ENCODE measurements at regions not wholly inside any gene's neighbourhood (a gene's known extent, or its start where the extent isn't known, plus 50 kb on each side); places are given as distances from the start of the nearest gene placed in this dataset.

- DNase-seq: no peak
Measured at GRCh38 chr3:168495932-168496331, 400.2 kb upstream of the GOLIM4 start.

GRCh38 chr3:168495270-168495669 lies 399.5 kb upstream of the GOLIM4 start:
- DNase-seq: no peak

- DNase-seq: no peak
Measured at GRCh38 chr3:168493412-168494205, 397.9 kb upstream of the GOLIM4 start.

GRCh38 chr3:168490981-168491380 lies 395.3 kb upstream of the GOLIM4 start:
- no peak for DNase-seq

GRCh38 chr3:168489301-168489700 lies 393.6 kb upstream of the GOLIM4 start:
- DNase-seq: no peak

GRCh38 chr3:168485936-168486335 lies 390.2 kb upstream of the GOLIM4 start:
- no peak for DNase-seq

GRCh38 chr3:168476360-168476980 lies 380.7 kb upstream of the GOLIM4 start:
- no peak for DNase-seq

- DNase-seq: no peak
Measured at GRCh38 chr3:168475704-168476103, 380.0 kb upstream of the GOLIM4 start.

GRCh38 chr3:168473334-168473890 lies 377.7 kb upstream of the GOLIM4 start:
- no peak for DNase-seq

- DNase-seq: no peak
Measured at GRCh38 chr3:168472783-168473182, 377.1 kb upstream of the GOLIM4 start.

GRCh38 chr3:168470380-168470779 lies 374.7 kb upstream of the GOLIM4 start:
- DNase-seq: peak; percentile 31

GRCh38 chr3:168469436-168469835 lies 373.7 kb upstream of the GOLIM4 start:
- no peak for DNase-seq

- DNase-seq: no peak
Measured at GRCh38 chr3:168467115-168467714, 371.5 kb upstream of the GOLIM4 start.

- DNase-seq: no peak
Measured at GRCh38 chr3:168461793-168462192, 366.1 kb upstream of the GOLIM4 start.

GRCh38 chr3:168459226-168459784 lies 363.6 kb upstream of the GOLIM4 start:
- DNase-seq: no peak

- no peak for DNase-seq
Measured at GRCh38 chr3:168457954-168458539, 362.3 kb upstream of the GOLIM4 start.

GRCh38 chr3:168455814-168456213 lies 360.1 kb upstream of the GOLIM4 start:
- no peak for DNase-seq

GRCh38 chr3:168453623-168454022 lies 357.9 kb upstream of the GOLIM4 start:
- no peak for DNase-seq

GRCh38 chr3:168443965-168444364 lies 348.2 kb upstream of the GOLIM4 start:
- DNase-seq: no peak

- DNase-seq: no peak
Measured at GRCh38 chr3:168442502-168442901, 346.8 kb upstream of the GOLIM4 start.

- DNase-seq: no peak
Measured at GRCh38 chr3:168436245-168436724, 340.6 kb upstream of the GOLIM4 start.

GRCh38 chr3:168431491-168431890 lies 335.8 kb upstream of the GOLIM4 start:
- no peak for DNase-seq

Measured in NCI-H1417 treated with DMSO at 0.1 percent for 48 hours (cell line).